IPS-NIHi11 (cell line): ENCODE measurements at regions not wholly inside any gene's neighbourhood (a gene's known extent, or its start where the extent isn't known, plus 50 kb on each side); places are given as distances from the start of the nearest gene placed in this dataset.
"Not testable (repeated sequence)": the region's sequence is repeated elsewhere in the genome, so short reads cannot be mapped to it uniquely, and the experiment has no call there.

ENCODE experiments used
- DNase-seq: peaks from one replicate; pipeline ENCODE4 v3.0.0; 2012; ENCODE audit warnings: mixed read lengths, low spot score

DNA sequence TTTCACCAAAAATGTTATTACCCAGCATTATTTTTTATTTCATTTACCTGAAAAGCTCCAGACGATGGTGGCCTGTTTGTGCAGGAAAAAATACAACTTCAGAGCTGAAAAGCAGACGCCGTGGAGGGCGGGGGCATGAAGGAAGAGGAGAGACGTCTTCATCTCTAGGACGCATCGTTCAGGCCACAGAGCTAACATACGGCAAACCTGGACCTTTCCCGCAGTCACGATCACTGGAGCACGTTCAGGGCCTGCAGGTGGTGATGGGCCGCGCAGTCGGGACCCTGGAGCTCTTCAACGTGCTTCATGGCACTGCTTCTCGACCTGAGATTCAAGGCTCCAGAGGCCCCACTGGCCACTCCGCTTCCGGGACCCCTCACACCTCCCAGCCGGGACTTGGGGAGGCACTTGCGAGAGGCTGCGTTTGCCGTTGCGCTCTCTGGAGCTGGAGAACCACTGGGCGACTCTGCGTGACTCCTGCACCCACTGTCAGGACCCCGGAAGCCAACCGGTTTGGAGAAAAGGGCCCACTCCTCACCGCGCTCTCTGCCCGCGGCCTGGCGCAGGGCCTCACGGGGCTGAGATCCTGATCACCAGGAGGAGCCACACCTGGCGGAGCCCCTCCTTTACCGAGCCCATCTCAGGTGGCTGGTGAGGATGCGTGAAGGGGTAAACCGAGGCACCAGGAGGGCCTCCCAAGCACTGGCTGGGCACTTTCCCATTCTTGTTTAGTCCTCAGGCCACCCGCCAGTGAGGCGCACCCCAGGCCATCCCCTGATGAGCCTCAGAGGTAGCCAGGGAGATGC lies 164.4 kb upstream of the AFDN start:
- no peak for DNase-seq

DNA sequence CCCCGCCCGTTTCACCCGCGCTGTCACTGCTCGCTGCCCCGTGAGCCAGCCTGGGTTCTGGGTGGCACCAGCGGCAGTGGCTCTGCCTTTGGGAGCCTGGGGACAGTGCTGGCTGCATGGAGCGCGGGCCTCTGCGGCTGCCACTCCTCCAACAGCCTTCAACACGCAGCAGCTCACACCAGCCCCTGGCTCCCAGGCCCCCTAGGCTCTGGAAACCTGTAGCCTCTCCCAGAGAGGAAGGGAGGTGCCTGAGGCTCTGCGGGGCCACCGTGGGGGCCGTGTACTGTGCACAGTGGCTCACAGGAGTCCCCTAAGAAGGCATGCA lies 163.9 kb upstream of the AFDN start:
- DNase-seq: no peak

- DNase-seq: no peak
Measured at GRCh38 chr6:167663316-167663715, 163.4 kb upstream of the AFDN start.

- DNase-seq: no peak
Measured at GRCh38 chr6:167663784-167664443, 162.8 kb upstream of the AFDN start.

DNA sequence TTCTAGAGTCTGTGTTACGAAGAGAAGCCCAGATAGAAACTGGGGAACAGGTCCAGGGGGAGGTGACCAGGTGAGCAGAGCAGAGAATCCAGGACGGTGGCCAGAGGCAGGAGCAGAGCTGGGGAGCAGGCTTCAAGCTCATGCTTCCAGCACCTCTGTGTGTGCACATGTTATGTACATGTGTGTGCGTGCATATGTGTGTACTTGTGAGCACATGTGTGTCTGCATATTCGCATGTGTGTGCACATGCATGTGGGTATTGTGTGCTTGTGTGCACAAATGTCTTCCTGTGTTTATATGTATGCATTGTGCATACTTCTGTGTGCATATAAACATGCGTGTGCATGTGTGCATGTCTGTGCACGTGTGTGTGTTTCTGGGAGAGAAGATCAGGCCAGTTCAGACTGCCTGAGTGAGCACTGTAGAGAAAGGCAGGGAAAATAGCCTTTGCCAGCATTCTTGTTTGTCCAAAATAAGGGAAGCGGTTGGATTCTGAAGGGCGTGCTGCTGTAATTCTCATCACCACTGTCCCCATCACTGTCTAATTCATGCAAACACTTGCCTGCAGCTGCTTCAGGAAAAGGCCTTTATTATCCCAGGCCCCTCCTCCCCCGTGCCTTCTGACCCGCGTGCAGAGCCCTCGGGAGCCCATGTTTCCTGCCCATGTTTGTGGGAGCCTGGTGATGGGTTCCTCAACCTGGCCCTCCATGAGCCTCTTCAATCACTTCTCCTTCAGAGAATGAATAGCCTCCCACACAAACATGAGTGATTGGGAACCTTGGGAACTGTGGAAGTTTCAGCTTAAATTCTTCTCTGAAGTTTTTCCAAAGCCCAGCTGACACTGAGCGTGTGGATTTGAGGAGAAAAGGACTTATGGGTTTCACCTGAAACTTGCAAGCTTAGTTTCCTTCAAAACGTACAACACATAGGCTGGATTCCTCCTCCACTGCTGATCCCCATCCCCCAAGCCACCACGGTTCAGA lies 161.7 kb upstream of the AFDN start:
- DNase-seq: no peak

- no peak for DNase-seq
Measured at GRCh38 chr6:167665698-167666330, 160.9 kb upstream of the AFDN start.

- no peak for DNase-seq
Measured at GRCh38 chr6:167666571-167667203, 160.0 kb upstream of the AFDN start.

DNA sequence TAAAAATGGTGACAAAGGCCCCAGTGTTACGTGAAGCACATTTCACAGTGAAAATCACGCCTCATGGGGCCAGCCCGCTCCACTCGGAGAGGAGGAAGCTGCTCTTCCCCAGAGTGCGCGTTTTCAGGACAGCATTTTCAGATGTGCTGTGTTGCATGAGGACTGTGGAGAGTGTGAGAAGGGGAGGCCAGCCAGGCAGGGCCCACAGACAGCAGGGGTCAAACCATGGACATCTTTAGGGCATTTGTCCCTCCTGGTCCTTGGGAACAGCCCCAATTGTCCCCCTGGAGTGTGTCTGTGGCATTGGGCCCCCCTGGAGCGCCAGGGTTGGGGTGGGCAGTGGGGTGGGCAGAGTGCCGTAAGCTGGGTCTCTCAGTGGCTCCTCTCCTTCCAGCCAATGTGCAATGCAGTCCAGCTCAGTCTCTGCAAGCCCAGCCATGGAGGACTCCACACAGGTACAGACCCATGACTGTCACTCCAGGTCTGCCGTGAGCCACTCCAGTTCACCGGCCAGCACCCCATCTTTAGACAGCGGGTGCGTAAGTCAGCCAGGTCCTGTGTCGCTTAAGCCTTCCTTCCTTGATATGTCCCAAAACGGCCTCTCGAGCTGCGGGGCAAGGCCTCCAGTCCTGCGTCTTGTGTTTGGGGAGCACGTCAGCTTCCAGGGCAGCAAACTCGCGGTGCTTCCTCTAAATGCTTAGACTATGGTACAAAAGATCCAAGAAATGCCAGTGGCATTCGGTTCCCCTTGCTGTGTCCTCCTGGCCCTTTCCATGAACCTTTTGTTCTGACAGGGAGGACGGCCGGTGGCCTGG lies 159.3 kb upstream of the AFDN start:
- no peak for DNase-seq

- no peak for DNase-seq
Measured at GRCh38 chr6:167668019-167668753, 158.5 kb upstream of the AFDN start.

DNA sequence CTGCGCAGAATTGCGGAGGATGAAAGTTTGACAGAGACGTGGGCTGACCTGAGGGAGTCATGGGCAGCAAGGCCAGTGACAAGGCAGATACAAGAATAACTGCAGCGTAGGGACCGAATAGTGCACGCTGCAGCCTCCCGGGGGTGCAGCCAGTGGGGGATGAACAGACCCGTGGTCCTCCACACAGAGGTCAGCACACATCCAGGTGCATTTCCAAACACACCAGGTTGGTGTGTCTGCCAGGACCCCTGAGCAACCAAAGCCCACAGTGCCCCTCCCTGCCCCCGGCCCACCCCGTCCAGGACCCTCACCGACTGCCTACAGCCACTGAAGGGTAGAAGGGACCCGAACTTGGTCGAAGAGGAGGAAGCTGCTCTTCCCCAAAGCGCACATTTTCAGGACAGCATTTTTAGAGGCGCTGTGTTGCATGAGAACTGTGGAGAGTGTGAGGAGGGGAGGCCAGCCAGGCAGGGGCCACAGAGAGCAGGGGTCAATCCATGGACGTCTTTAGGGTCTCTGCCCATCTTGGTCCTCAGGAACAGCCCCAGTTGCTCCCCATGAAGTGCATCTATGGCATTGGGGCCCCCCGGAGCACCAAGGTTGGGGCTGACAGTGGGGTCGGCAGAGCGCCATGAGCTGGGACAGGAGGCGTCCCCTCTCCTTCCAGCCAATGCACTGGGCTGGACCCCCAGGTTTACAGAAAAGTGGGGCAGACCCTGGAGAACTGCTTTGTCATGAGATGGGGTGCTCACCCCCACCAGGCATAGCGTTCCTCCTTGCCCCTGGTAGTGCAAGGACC lies 157.8 kb upstream of the AFDN start:
- no peak for DNase-seq

GRCh38 chr6:167669553-167669849 lies 157.2 kb upstream of the AFDN start:
- DNase-seq: no peak

- no peak for DNase-seq
Measured at GRCh38 chr6:167669870-167670802, 156.6 kb upstream of the AFDN start.

DNA sequence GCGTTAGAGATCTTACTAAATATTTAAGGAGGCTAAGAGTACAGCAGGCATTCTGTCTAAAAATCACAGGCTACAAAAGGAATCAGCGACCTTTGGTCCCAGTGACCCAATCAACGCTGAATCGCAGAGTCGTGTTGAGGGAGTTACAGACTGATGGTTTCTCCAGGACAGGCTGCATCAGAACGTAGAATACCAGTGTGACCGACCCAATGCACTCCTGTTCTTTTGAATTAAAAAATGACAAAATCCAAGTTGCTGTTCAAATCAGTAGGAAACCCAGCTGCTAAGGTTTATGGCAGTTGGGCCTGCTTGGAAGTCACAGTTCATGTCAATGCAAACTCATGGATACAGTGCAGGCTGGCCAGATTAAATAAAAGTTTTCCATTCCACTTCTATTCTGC lies 155.8 kb upstream of the AFDN start:
- DNase-seq: no peak

- DNase-seq: not testable (repeated sequence)
Measured at GRCh38 chr6:167671379-167671976, 155.2 kb upstream of the AFDN start.

- DNase-seq: no peak
Measured at GRCh38 chr6:167671977-167672687, 154.6 kb upstream of the AFDN start.

DNA sequence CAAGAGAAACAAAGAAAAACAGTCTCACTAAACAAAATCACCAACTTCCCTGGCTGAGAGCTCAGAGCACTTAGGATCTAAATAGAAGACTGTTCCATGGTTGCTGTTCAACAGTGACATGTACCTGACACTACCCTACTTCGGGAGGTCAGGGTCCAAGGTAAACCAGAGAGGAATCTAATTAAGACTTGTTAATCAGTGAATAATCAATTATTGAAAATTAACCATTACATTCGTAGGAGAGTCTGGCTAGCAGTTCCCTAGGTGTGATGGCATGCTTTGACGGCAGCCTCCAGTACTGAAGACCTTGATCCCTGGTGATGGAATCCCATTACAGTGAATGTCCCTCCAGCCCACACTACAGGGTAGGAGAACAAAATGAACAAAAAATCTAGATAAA lies 154.0 kb upstream of the AFDN start:
- no peak for DNase-seq

- no peak for DNase-seq
Measured at GRCh38 chr6:167673946-167674345, 152.8 kb upstream of the AFDN start.
